Activated naive CD4-positive, alpha-beta T cell treated with anti-CD3 and anti-CD28 coated beads, Interleukin-2, amount 10 ng/mL, durations not matched to agents 7 days and 5 days (primary cell): ENCODE measurements at regions not wholly inside any gene's neighbourhood (a gene's known extent, or its start where the extent isn't known, plus 50 kb on each side); places are given as distances from the start of the nearest gene placed in this dataset.

ENCODE experiments used
- CTCF ChIA-PET: fragments of 350-600 bp; sonication (Branson Sonifier 250); formaldehyde crosslinking; loops from one replicate; lab custom pipeline; 2021; ENCODE audit warnings: antibody characterized with exemption; lab: Charles Lee
- DNase-seq: peaks from one replicate; pipeline ENCODE4 v3.0.0-alpha.2; 2020
- H3K27ac Mint-ChIP-seq: one replicate; pipeline ENCODE4 v1.8.0; 2021; ENCODE audit warnings: mild to moderate bottlenecking, moderate library complexity, mixed read lengths
- H3K27me3 Mint-ChIP-seq: one replicate; pipeline ENCODE4 v1.8.0; 2021; ENCODE audit warnings: mild to moderate bottlenecking, mixed read lengths
- H3K36me3 Mint-ChIP-seq: one replicate; pipeline ENCODE4 v1.8.0; 2021; ENCODE audit warnings: mixed read lengths
- H3K4me1 Mint-ChIP-seq: one replicate; pipeline ENCODE4 v1.8.0; 2021; ENCODE audit warnings: mixed read lengths
- H3K4me3 Mint-ChIP-seq: one replicate; pipeline ENCODE4 v1.8.0; 2021; ENCODE audit warnings: mild to moderate bottlenecking, moderate library complexity, mixed read lengths
- H3K9me3 Mint-ChIP-seq: one replicate; pipeline ENCODE4 v1.8.0; 2021; ENCODE audit warnings: mixed read lengths

- H3K4me3 Mint-ChIP-seq = no peak overlapping the region
- no peak overlapping the region for H3K27ac Mint-ChIP-seq
- no peaks in the 10 kb centered on the region for H3K9me3 Mint-ChIP-seq
- H3K27me3 Mint-ChIP-seq = peaks cover 5% of the 10 kb centered on the region
- no peaks in the 10 kb centered on the region for H3K36me3 Mint-ChIP-seq
- no peak for DNase-seq
- CTCF ChIA-PET = no interaction called here
- H3K4me1 Mint-ChIP-seq = no peaks in the 10 kb centered on the region
Measured at GRCh38 chr5:82807021-82807420, 270.2 kb downstream of the TMEM167A start.

DNA sequence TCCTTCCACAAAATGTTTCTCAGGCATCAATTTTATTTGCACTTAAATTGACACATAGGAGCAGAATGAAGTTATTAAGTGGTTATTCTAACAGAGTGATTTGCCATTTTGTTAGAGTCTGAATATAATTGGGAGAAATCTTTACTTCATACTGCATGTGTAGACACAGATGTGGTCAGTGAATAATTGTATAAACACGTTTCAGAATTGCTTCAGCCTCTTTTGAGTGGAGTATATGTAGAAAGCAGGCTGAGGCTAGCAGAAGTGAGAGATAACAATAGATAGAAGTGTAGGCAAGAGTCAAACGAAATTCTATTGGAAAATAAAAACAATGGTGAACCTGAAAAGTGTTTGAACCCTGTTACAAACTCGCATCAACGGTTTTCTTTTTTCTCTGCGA is 270.7 kb downstream of the TMEM167A start:
- no peaks in the 10 kb centered on the region for H3K9me3 Mint-ChIP-seq
- peaks cover 5% of the 10 kb centered on the region for H3K27me3 Mint-ChIP-seq
- H3K4me1 Mint-ChIP-seq = no peaks in the 10 kb centered on the region
- no peak overlapping the region for H3K4me3 Mint-ChIP-seq
- no peak for DNase-seq
- CTCF ChIA-PET = no interaction called here
- H3K27ac Mint-ChIP-seq = no peak overlapping the region
- H3K36me3 Mint-ChIP-seq = no peaks in the 10 kb centered on the region

- DNase-seq = no peak
- H3K36me3 Mint-ChIP-seq = no peaks in the 10 kb centered on the region
- H3K9me3 Mint-ChIP-seq = no peaks in the 10 kb centered on the region
- no peak overlapping the region for H3K4me3 Mint-ChIP-seq
- H3K4me1 Mint-ChIP-seq = no peaks in the 10 kb centered on the region
- H3K27ac Mint-ChIP-seq = no peak overlapping the region
- peaks cover 9% of the 10 kb centered on the region for H3K27me3 Mint-ChIP-seq
- CTCF ChIA-PET = no interaction called here
Measured at GRCh38 chr5:82804155-82804690, 273.0 kb downstream of the TMEM167A start.

GRCh38 chr5:82802954-82803353 is 274.2 kb downstream of the TMEM167A start:
- no peaks in the 10 kb centered on the region for H3K4me1 Mint-ChIP-seq
- CTCF ChIA-PET = no interaction called here

GRCh38 chr5:82800826-82801225 is 276.4 kb downstream of the TMEM167A start:
- Mint-ChIP-seq H3K4me1 (no peaks in the 10 kb centered on the region), H3K36me3 (no peaks in the 10 kb centered on the region), H3K27me3 (peaks cover 9% of the 10 kb centered on the region), H3K4me3 (no peak overlapping the region), H3K27ac (no peak overlapping the region), H3K9me3 (no peaks in the 10 kb centered on the region)
- CTCF ChIA-PET = interaction anchor here (1.5 kb wide), 1 partner anchor 7 kb away, joined by 4 read pairs; no protein-coding TSS in a partner anchor
- DNase-seq = no peak

More at GRCh38 chr5:82802954-82803353, 274.2 kb downstream of the TMEM167A start:
- H3K27ac Mint-ChIP-seq = no peak overlapping the region
- H3K27me3 Mint-ChIP-seq = peaks cover 9% of the 10 kb centered on the region
- no peak overlapping the region for H3K4me3 Mint-ChIP-seq
- H3K36me3 Mint-ChIP-seq = no peaks in the 10 kb centered on the region
- H3K9me3 Mint-ChIP-seq = no peaks in the 10 kb centered on the region
- no peak for DNase-seq

DNA sequence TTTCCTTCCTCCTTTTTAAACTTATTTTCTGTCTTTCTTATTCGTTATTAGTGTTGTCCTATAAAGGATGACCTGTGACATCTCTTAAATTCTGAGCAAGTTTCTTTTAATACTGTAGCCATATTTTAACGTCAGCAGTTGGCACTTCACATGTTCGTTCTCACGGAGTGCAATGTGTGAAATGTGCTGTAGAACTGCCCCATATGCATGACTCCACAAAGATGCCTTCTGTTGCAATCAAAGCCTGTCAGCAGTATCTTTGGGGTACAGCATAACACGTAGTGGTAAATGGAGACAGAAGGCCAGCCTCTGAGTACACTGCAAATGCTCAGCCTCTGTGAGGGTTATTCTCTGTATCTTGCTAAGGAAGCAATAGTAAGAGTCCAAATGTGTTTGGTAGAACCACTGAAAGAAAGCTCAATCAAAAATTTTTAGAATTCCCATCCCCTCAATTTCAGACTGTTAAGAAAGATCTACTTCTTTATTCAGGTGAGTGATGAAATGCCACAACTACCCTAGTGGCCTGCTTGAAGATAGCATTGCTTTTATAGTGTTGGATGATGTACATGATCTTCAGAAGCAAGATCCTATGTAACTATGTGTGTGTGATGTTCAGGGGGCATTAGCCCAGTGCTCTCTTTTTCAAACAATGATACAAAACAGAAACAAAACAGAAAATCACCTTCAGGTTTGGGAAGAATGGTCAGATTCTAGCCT is 277.7 kb downstream of the TMEM167A start:
- no peak for DNase-seq
- Mint-ChIP-seq H3K4me3 (no peak overlapping the region), H3K27me3 (peaks cover 9% of the 10 kb centered on the region), H3K27ac (no peak overlapping the region), H3K9me3 (no peaks in the 10 kb centered on the region), H3K36me3 (no peaks in the 10 kb centered on the region), H3K4me1 (no peaks in the 10 kb centered on the region)
- CTCF ChIA-PET = interaction anchor here (0.8 kb wide), 1 partner anchor 14 kb away, joined by 7 read pairs; no protein-coding TSS in a partner anchor

GRCh38 chr5:82798676-82799075 is 278.5 kb downstream of the TMEM167A start:
- CTCF ChIA-PET = interaction anchor here (0.8 kb wide), 1 partner anchor 15 kb away, joined by 7 read pairs; no protein-coding TSS in a partner anchor
- Mint-ChIP-seq H3K4me1 (no peaks in the 10 kb centered on the region), H3K27me3 (peaks cover 10% of the 10 kb centered on the region), H3K36me3 (no peaks in the 10 kb centered on the region), H3K9me3 (no peaks in the 10 kb centered on the region), H3K4me3 (no peak overlapping the region), H3K27ac (no peak overlapping the region)
- no peak for DNase-seq

DNA sequence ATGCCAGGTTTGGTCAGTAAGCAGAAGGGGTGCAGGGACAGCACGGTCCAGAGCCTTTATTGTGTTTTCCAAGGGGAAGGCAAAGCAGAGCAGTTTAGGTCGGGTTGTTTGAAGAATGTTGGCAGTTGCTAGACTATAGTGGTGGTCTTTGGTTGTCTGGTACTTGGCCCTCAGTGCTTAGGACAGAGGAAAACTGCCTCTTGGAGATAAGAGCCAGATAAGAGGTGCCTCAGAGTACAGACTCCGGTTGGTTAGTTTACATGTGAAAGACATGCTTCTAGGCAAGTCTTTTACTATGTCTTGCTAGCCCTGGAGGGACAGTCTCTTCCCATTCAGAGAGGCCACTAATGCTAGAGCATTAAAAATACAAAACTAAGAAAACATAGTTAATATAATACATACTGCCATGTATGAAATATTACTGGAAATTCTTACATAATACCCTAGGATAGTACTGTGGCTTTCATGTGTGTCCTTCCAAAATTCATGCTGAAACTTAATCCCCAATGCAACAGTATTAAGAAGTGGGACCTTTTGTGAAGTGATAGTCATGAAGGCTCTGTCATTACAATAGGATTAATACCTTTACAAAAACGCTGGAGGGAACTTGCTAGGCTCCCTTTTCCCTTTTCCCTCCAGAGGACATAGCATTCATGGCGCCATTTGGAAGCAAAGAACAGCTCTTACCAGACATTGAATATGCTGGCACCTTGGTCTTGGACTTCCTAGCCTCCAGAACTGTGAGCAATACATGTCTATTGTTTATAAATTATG is 280.4 kb downstream of the TMEM167A start:
- CTCF ChIA-PET = no interaction called here
- no peak for DNase-seq
- Mint-ChIP-seq H3K9me3 (no peaks in the 10 kb centered on the region), H3K27me3 (peaks cover 11% of the 10 kb centered on the region), H3K27ac (no peak overlapping the region), H3K36me3 (no peaks in the 10 kb centered on the region), H3K4me3 (no peak overlapping the region), H3K4me1 (no peaks in the 10 kb centered on the region)

DNA sequence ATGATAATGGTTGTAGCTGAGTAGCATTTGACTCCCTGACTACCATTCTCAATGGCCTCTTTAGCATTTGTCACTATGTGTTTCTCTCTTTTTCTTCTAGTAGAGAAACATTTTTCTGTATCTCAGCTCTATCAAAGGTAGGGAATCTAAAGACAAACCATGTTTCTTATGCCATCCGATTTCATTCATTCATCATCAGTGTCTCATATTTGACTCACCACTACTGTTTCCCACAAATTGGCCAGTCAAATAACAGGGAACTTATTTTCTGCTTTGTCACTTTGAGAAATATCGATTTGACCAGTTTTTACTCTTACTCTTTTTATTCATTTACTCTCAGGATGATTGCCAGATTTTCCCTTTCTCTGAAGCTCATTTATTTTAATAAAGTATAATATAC is 282.3 kb downstream of the TMEM167A start:
- CTCF ChIA-PET = interaction anchor here (0.6 to 1.7 kb wide), 6 partner anchors 14 to 483 kb away, joined by 3 to 5 read pairs (median 4); no protein-coding TSS in a partner anchor
- Mint-ChIP-seq H3K36me3 (no peaks in the 10 kb centered on the region), H3K27ac (no peak overlapping the region), H3K4me3 (no peak overlapping the region), H3K27me3 (peaks cover 7% of the 10 kb centered on the region), H3K9me3 (no peaks in the 10 kb centered on the region), H3K4me1 (no peaks in the 10 kb centered on the region)
- DNase-seq = no peak

DNA sequence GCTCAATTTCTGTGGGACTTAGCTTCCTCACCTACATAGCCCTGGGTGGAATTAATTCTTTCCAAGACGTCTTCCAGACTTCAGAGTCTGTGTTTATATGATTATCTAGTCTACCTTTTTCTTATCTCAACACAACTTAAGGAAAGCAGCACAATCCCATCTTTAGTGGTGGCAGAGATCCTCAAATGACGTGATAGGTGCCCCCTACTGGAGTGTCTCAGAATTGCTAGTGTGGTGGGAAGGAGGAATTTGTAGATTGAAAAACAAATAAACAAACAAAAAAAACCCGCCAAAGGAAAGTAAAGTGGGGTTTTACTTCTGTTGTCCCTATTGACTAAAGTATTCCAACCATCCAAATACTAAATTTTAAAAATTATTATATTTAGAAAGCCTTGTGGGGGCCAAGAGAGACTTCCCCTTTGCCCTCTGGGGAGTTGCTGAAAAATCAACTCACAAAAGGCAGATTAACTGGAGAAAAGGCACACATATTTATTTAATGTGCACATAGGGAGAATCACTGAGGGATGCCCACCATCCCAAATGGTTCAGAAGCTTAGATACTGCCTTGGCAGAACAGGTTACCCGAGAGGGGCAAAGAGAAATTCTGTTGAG is 283.3 kb downstream of the TMEM167A start:
- no peak overlapping the region for H3K4me3 Mint-ChIP-seq
- peak; percentile 56 for DNase-seq
- H3K36me3 Mint-ChIP-seq = no peaks in the 10 kb centered on the region
- H3K4me1 Mint-ChIP-seq = no peaks in the 10 kb centered on the region
- CTCF ChIA-PET = interaction anchor here (0.8 to 2.3 kb wide), 11 partner anchors 7 to 482 kb away, joined by 3 to 13 read pairs (median 4); no protein-coding TSS in a partner anchor
- H3K27ac Mint-ChIP-seq = no peak overlapping the region
- H3K9me3 Mint-ChIP-seq = no peaks in the 10 kb centered on the region
- peaks cover 7% of the 10 kb centered on the region for H3K27me3 Mint-ChIP-seq

DNA sequence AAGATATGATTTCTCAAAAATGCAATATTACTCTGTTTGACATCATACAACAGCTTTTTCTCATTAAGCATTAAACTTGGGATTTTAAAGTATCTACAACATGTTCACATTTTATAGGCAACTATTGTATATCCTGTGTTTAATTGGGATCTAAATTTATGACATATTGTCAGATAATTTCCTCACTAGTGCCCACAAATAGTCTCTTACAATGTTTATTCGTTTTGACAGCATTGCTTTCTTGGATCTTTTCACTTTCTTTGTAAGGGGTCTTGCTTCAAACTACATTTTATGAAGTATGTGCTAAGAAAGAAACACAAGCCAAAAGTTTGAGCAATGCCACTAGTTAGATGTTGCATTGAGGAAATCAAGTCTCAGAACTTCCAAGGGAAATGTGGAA is 285.1 kb downstream of the TMEM167A start:
- DNase-seq = no peak
- no peaks in the 10 kb centered on the region for H3K36me3 Mint-ChIP-seq
- CTCF ChIA-PET = interaction anchor here (1.5 to 2.3 kb wide), 2 partner anchors 150 to 480 kb away, joined by 4 to 13 read pairs; no protein-coding TSS in a partner anchor
- no peak overlapping the region for H3K27ac Mint-ChIP-seq
- no peaks in the 10 kb centered on the region for H3K9me3 Mint-ChIP-seq
- no peaks in the 10 kb centered on the region for H3K4me1 Mint-ChIP-seq
- peaks cover 10% of the 10 kb centered on the region for H3K27me3 Mint-ChIP-seq
- no peak overlapping the region for H3K4me3 Mint-ChIP-seq

GRCh38 chr5:82789095-82789494 is 288.1 kb downstream of the TMEM167A start:
- Mint-ChIP-seq H3K4me1 (no peaks in the 10 kb centered on the region), H3K4me3 (no peak overlapping the region), H3K9me3 (no peaks in the 10 kb centered on the region), H3K27ac (no peak overlapping the region), H3K27me3 (peaks cover 7% of the 10 kb centered on the region), H3K36me3 (no peaks in the 10 kb centered on the region)
- CTCF ChIA-PET = no interaction called here
- DNase-seq = no peak

DNA sequence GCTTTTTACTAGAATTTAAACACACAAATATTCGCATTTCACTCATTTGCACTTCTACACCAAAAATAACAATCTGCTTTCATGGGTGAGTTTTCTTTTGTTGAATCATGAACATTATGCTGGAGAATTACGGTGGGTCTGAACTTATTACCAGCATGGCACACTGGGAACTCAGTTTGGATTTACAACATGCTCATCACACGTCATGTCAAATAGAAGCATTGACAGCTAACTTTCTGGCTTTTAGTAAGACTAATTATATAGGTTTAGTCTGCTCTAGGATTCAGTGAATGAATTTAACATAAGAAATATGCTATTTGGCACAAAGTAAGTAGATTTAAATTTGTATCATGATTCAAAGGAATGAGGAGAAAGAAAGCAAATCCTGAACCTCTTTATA is 290.4 kb downstream of the TMEM167A start:
- DNase-seq = no peak
- CTCF ChIA-PET = no interaction called here
- Mint-ChIP-seq H3K4me3 (no peak overlapping the region), H3K27ac (no peak overlapping the region), H3K27me3 (peaks cover 3% of the 10 kb centered on the region), H3K4me1 (no peaks in the 10 kb centered on the region), H3K36me3 (no peaks in the 10 kb centered on the region), H3K9me3 (no peaks in the 10 kb centered on the region)

GRCh38 chr5:82785882-82786509 is 291.2 kb downstream of the TMEM167A start:
- H3K36me3 Mint-ChIP-seq = no peaks in the 10 kb centered on the region
- no peaks in the 10 kb centered on the region for H3K9me3 Mint-ChIP-seq
- H3K4me1 Mint-ChIP-seq = no peaks in the 10 kb centered on the region
- CTCF ChIA-PET = no interaction called here
- no peak overlapping the region for H3K4me3 Mint-ChIP-seq
- H3K27me3 Mint-ChIP-seq = peaks cover 3% of the 10 kb centered on the region
- no peak overlapping the region for H3K27ac Mint-ChIP-seq
- no peak for DNase-seq
